ENCODE measurements at regions not wholly inside any gene's neighbourhood (a gene's known extent, or its start where the extent isn't known, plus 50 kb on each side); places are given as distances from the start of the nearest gene placed in this dataset.
"Not testable (repeated sequence)": the region's sequence is repeated elsewhere in the genome, so short reads cannot be mapped to it uniquely, and the experiment has no call there.

DNA sequence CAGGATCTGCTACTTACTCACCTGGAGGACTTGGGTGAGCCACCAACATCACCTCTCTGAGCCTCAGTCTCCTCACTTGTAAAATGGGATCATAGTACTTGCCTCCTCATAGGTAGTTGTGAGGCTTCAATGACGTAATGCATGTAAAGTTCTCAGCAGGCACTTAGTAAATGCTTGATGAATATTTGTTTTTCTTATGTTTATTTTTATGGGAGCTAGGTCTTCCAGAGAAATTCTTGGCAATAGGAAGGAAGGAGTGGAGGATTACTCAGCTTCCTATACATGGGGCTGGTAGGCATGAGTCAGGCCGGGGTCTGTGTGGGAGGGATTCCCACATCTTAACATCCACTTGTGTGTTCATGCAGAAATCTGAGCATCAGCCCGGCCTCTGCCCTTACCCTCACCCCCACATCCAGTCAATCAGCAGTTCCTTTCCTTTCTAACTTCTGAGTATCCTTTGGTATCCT is 95.4 kb upstream of the USP24 start:
- no peak for DNase-seq (ENCODE audit: low spot score)
- intact Hi-C loops (cut with DNase I) = no loop called here

DNA sequence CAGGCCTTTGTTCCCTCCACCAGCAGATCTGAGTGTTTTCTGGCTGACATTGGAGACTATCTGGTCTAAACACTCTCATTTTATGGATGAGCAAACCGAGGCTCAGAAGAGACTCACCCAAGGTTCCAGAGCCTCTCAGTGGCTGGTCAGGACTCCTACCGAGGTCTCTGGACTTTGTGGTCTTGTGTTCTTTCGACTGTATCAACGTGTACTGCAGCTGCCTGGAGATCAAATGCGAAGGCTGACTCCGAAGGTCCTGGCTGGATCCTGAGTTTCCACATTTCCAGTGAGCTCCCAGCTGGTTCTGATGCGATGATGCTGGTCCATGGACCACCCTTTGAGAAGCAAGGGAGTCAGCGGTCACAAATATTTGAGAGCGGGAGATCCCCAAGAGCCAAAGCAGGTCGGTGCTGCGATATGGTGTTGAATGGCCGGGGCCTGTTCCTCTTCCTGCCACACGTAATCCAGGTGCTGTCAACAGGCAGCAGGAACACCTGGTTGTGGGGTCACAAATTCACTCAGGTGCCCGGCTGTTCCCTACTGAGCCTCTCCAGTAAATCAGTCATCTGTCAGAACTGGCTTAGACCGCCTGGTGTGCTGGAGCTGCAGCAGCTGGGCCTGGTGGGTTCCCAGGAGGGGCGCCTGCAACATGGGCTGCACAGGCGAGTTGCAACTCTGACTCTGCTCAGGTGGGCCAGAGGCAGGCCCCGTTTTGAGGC is 94.8 kb upstream of the USP24 start:
- intact Hi-C loops (cut with DNase I) = no loop called here
- DNase-seq (ENCODE audit: low spot score) = no peak

GRCh38 chr1:55309053-55309452 is 93.9 kb upstream of the USP24 start:
- intact Hi-C loops (cut with DNase I) = no loop called here
- no peak for DNase-seq (ENCODE audit: low spot score)

- no peak for DNase-seq (ENCODE audit: low spot score)
- intact Hi-C loops (cut with DNase I) = no loop called here
Observed at GRCh38 chr1:55305735-55306134, 90.6 kb upstream of the USP24 start.

DNA sequence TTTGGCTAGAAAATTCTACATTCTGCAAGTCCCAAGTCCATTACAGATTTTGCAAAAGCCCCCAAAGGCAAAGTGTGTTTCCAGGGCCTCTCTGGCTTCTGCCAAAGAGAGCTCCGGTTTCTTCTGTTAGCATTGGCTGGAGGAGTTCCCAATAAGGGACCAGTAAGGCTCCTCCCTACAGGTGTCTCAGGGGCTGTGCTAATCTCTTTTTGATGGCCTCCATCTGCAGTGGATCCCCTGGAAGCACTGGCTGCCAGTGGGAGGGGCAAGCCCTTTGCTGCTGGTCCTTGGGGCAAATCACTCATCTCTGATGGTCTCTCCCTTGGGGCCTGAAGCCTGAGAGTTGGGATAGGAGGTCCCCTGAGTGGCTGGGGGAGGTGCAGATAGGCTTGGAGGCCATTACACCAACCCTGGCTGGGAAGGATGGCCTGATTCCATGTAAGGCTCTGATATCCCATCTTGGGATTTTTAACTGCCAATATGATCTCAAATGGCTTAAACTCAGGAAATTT is 89.1 kb upstream of the USP24 start:
- no peak for DNase-seq (ENCODE audit: low spot score)
- intact Hi-C loops (cut with DNase I) = no loop called here

DNA sequence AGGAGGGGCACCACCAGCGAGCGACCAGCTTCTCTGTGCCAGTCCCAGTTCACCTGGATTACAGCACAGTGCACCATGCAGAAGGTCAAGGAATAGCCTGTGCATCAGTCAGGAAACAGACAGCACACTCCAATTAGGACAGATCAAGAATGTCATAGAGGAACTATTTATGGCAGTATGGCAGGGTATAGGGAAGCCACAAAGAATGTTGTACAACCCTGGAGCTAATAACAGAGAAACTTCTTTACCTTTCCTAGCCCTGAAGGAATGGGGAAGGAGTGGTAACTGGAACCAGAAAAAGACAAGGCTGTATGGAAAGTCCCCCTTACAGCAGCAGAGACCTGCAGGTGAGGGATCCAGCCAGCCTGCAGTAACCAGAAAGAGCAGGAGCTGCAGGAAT is 87.8 kb upstream of the USP24 start:
- no peak for DNase-seq (ENCODE audit: low spot score)
- intact Hi-C loops (cut with DNase I) = no loop called here

DNA sequence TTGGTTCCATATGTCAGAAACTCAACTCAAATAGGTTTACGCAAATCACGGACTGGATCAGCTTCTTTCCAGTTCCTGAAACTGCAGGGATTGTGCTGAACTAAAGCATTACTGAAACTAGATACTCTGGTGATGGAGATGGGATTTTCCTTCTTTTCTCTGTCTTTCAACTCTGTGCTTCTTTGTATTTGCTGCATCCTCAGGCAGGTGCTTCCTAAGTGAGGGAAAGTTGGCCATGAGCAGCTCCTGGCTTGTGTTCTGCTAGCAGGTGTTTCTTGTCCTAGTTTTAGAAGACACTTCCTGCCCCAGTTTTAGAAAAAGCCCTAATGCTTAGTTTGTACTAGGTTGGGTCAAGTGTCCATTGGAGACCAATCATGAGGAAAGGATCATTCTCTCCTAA is 86.7 kb upstream of the USP24 start:
- intact Hi-C loops (cut with DNase I) = no loop called here
- DNase-seq (ENCODE audit: low spot score) = no peak

DNA sequence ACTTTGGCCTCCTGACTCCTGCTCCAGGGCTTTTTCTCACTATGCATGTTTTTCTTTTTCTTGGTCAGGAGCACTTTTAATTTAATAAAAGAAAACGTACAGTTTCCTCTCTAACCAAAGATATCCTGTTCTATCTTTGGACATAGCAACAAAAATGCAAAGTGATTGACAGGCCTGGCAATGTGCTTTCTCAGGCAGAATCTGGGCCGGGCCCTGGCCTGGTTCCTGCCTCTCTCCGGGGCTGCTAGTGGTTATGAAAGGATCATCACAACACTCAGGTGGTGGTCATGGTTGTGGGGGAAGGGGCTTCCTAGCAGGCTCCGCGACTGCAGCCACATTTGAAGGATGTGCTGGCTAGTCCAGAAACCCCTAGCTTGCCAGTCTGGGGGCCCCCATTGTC is 85.8 kb upstream of the USP24 start:
- no peak for DNase-seq (ENCODE audit: low spot score)
- intact Hi-C loops (cut with DNase I) = no loop called here

GRCh38 chr1:55298167-55298894 is 83.2 kb upstream of the USP24 start:
- DNase-seq (ENCODE audit: low spot score) = no peak
- intact Hi-C loops (cut with DNase I) = no loop called here

DNA sequence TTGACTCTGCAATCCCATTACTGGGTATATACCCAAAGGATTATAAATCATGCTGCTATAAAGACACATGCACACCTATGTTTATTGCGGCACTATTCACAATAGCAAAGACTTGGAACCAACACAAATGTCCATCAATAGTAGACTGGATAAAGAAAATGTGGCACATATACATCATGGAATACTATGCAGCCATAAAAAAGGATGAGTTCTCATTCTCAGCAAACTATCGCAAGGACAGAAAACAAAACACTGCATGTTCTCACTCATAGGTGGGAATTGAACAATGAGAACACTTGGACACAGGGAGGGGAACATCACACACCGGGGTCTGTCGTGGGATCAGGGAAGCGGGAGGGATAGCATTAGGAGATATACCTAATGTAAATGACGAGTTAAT is 81.1 kb upstream of the USP24 start:
- intact Hi-C loops (cut with DNase I); DNase-seq (ENCODE audit: low spot score): not testable (repeated sequence)

- intact Hi-C loops (cut with DNase I) = loop anchor here (5.0 kb wide), 3 partner anchors 48 to 1533 kb away; no protein-coding TSS in a partner anchor
- DNase-seq (ENCODE audit: low spot score) = no peak
Observed at GRCh38 chr1:55289614-55290013, 74.5 kb upstream of the USP24 start.

DNA sequence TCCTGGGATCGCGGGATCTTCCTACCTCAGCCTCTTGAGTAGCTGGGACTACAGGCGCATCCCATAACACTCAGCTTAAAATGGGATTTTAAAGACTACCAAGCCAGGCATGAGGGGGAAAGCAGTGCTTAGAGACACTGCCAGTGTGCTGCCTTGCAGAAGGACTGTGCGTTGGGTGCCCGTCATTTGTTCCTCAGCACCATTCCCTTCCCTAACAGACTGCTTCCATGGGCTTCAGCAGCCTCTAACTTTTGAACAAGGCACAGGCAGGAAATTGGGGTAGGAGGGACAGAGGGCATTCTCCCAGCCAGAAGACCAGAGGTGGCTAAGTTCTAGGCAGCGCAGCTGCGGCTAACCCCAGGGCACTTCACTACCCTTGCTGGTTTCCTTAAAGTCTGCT is 73.9 kb upstream of the USP24 start:
- intact Hi-C loops (cut with DNase I) = loop anchor here (5.0 kb wide), 3 partner anchors 48 to 1533 kb away; no protein-coding TSS in a partner anchor

DNA sequence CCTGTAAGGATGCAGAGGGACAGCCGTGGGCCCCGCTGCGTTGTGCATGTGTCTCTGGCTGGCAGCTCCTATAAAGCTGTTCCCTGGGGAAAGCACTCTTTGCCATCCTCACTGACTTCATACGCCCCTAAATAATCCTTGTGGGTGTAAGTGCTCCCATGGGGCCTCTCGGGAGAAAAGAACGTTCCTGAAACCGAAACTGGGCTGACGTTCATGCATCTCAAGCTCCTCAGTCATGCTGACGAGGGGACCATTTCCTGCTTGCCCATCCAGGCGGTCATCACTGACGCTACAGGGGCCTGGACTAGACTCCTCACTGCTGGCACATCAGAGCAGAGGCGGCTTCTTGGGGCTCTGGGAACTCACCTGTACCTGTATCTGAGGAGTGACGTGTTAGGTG is 73.1 kb upstream of the USP24 start:
- intact Hi-C loops (cut with DNase I) = loop anchor here (5.0 kb wide), 3 partner anchors 49 to 1534 kb away; no protein-coding TSS in a partner anchor
- no peak for DNase-seq (ENCODE audit: low spot score)

More for the DNA sequence above, 73.9 kb upstream of the USP24 start:
- no peak for DNase-seq (ENCODE audit: low spot score)

DNA sequence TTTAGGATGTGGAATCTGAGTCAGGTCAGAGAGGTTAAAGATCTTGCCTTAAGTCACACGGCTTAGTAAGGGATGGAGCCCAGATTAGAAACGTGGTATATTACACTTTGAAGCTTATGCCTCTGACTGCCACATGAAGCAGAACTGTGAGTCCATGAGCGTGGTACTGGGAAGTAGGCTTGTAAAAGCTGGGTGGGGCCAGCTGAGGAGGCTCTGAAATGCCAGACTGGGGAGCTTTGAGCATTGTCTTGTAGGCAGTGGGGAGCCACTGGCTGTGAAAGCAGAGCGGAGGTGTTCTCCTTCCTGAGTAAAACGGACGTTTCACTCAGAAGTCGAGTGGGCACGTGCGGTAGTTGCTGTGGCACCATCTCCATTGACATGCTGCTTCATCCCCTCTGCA is 72.6 kb upstream of the USP24 start:
- no peak for DNase-seq (ENCODE audit: low spot score)
- intact Hi-C loops (cut with DNase I) = loop anchor here (5.0 kb wide), 3 partner anchors 50 to 1535 kb away; no protein-coding TSS in a partner anchor

DNA sequence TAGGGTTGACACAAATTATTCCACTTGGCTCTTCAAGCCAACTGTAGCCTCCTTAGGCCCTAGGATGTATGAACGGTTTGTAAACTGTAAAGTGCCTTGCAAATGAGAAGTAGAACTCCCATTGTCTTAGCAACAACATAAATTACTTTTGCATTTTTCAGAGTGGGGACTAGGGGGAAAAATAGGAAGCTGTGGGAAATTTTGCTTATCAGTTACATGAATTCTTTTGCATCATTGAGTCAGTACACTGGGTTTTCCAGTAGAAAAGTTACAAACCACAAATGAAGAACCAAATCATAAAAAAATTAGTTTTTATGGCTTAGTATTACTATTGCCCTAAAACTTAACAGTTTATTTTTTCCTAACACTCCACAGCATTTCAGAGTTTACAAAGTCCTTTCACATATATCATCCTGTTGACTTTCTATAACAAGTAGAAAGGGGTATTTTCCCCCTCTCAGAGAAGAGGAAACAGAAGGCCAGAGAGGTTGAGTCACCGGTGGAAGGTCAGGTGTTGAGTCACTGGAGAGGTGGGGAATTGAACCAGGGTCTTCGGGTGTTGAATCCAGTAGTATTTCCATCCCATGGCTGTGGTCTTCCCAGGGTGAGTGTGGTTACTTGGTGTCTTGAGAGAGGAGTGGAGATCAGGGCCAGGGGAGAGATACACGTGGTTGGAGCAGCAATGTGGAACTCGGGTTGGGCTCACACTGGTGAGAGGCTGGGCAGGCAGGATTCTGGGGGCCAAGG is 71.9 kb upstream of the USP24 start:
- no peak for DNase-seq (ENCODE audit: low spot score)
- intact Hi-C loops (cut with DNase I) = loop anchor here (5.0 kb wide), 3 partner anchors 50 to 1535 kb away; no protein-coding TSS in a partner anchor

GRCh38 chr1:55285834-55286233 is 70.7 kb upstream of the USP24 start:
- intact Hi-C loops (cut with DNase I) = loop anchor here (1.0 to 5.0 kb wide), 4 partner anchors 51 to 1536 kb away; no protein-coding TSS in a partner anchor

GRCh38 chr1:55284856-55285255 is 69.7 kb upstream of the USP24 start:
- DNase-seq (ENCODE audit: low spot score) = no peak
- intact Hi-C loops (cut with DNase I) = loop anchor here (1.0 to 5.0 kb wide), 4 partner anchors 52 to 1537 kb away; no protein-coding TSS in a partner anchor

More at GRCh38 chr1:55285834-55286233, 70.7 kb upstream of the USP24 start:
- DNase-seq (ENCODE audit: low spot score) = no peak

DNA sequence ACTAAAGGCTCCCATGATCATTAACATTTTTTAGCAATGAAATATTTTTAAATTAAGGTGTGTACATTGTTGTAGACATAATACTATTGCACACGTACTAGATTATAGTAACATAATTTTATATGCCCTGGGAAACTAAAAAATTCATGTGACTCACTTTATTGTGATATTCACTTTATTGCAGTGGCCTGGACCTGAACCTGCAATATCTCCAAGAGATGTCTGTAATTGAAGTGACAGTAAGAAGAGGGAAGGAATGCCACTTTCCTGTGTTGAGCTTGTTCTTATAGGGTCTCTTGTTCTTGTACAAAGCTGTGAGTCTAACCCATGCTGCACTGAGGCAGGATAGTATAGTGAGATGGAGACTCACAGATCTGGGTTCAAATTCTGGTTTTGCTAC is 66.9 kb upstream of the USP24 start:
- intact Hi-C loops (cut with DNase I) = no loop called here

GRCh38 chr1:55280731-55281130 is 65.6 kb upstream of the USP24 start:
- DNase-seq (ENCODE audit: low spot score) = no peak
- intact Hi-C loops (cut with DNase I) = no loop called here

More for the DNA sequence above, 66.9 kb upstream of the USP24 start:
- no peak for DNase-seq (ENCODE audit: low spot score)

DNA sequence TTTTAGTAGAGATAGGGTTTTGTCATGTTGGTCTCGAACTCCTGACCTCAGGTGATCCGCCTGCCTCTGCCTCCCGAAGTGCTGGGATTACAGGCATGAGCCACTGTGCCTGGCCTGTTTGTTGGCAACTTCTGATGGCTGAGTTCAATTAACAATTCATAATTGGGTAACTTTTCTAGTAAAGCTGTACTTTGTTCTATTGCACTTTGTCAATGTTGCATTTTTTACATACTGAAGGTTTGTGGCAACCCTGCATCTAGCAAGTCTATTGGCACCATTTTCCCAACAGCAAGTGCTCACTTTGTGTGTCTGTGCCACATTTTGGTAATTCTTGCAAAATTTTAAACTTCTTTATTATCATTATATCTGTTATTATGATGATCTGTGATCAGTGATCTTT is 64.5 kb upstream of the USP24 start:
- intact Hi-C loops (cut with DNase I) = loop anchor here (5.0 kb wide), 1 partner anchor 62 kb away; the partner anchor contains the start of gene USP24

More for the DNA sequence above, 64.5 kb upstream of the USP24 start:
- no peak for DNase-seq (ENCODE audit: low spot score)

Data from cardiac septum (tissue), 1 donor.